Panc1 (cell line): ENCODE measurements at regions not wholly inside any gene's neighbourhood (a gene's known extent, or its start where the extent isn't known, plus 50 kb on each side); places are given as distances from the start of the nearest gene placed in this dataset.

Experiments
- ATAC-seq: fragments of 200-7000 bp; cut with Tn5 transposase; 2 replicates; pipeline ENCODE4 v1.9.1; 2020; ENCODE audit warnings: mild to moderate bottlenecking, moderate library complexity
- BruUV-seq: library from RNA; stranded (reverse); fragments of 400-500 nt; replicated peaks from 2 replicates; lab custom pipeline; 2021; lab: Mats Ljungman, UMichigan
- CTCF ChIA-PET: fragments of 300-600 bp; sonication (Branson Sonifier 250); formaldehyde crosslinking; loops from one replicate; lab custom pipeline; 2022; ENCODE audit warnings: antibody characterized with exemption; lab: Charles Lee
- POLR2A ChIA-PET: fragments of 300-600 bp; sonication (Branson Sonifier 250); formaldehyde crosslinking; loops from one replicate; lab custom pipeline; 2022; ENCODE audit warnings: antibody characterized with exemption; lab: Charles Lee
- DNase-seq: peaks from one replicate; pipeline ENCODE4 v3.0.0-alpha.2; 2010; ENCODE audit warnings: low read depth, low spot score
- H3K27ac ChIP-seq: 2 replicates; pipeline ENCODE4 v1.5.1; 2011; ENCODE audit warnings: mild to moderate bottlenecking, low read length, inconsistent platforms
- H3K27me3 ChIP-seq: fragments of 200-500 bp; sonication (Bioruptor generic); 2 replicates; pipeline ENCODE4 v1.6.0; 2014; ENCODE audit warnings: low read length, inconsistent platforms; ENCODE audit not compliant: control insufficient read depth, insufficient read depth
- H3K36me3 ChIP-seq: fragments of 200-500 bp; sonication (Bioruptor generic); 2 replicates; pipeline ENCODE4 v1.5.1; 2014; ENCODE audit warnings: inconsistent platforms, mild to moderate bottlenecking, low read length, moderate library complexity; ENCODE audit not compliant: control insufficient read depth, insufficient read depth
- H3K4me1 ChIP-seq: 2 replicates; pipeline ENCODE4 v1.5.1; 2011; ENCODE audit warnings: inconsistent platforms, mild to moderate bottlenecking, low read length, moderate library complexity; ENCODE audit not compliant: control insufficient read depth, insufficient read depth
- H3K4me3 ChIP-seq, 2 experiments: 2 replicates each; pipeline ENCODE4 v1.5.1; 2011 to 2012; ENCODE audit warnings: low read depth in 2 of 2, low read length in 2 of 2, mild to moderate bottlenecking in 2 of 2, inconsistent platforms in 1 of 2, moderate library complexity in 1 of 2
- H3K9me3 ChIP-seq: fragments of 200-500 bp; sonication (Bioruptor generic); 2 replicates; pipeline ENCODE4 v1.5.1; 2014; ENCODE audit warnings: low read depth, mild to moderate bottlenecking, inconsistent platforms, low read length, moderate library complexity; ENCODE audit not compliant: control insufficient read depth, insufficient read depth
- CTCF ChIP-seq: fragments of 450-650 bp; IDR thresholded peaks from 2 replicates; pipeline ENCODE4 v1.5.1; 2017; ENCODE audit warnings: mild to moderate bottlenecking
- POLR2AphosphoS5 ChIP-seq: IDR thresholded peaks from 2 replicates; pipeline ENCODE4 v1.6.1; 2012; ENCODE audit warnings: mild to moderate bottlenecking, low read depth, low read length, moderate library complexity
- REST ChIP-seq, 2 experiments: IDR thresholded peaks; 2 replicates each; pipeline ENCODE4 v1.6.1; 2011 to 2012; ENCODE audit warnings: low read depth in 2 of 2, control low read depth in 1 of 2, low read length in 1 of 2, mild to moderate bottlenecking in 1 of 2, moderate library complexity in 1 of 2; ENCODE audit not compliant: insufficient read depth in 1 of 2
- SIN3A ChIP-seq: IDR thresholded peaks from 2 replicates; pipeline ENCODE4 v1.6.1; 2012; ENCODE audit warnings: low read depth, mild to moderate bottlenecking, low read length, moderate library complexity, borderline replicate concordance; ENCODE audit not compliant: insufficient read depth
- TCF7L2 ChIP-seq: IDR thresholded peaks from 2 replicates; pipeline ENCODE4 v1.6.1; 2011; ENCODE audit warnings: mild to moderate bottlenecking, low read depth, low read length, inconsistent platforms
- in situ Hi-C: cut with HindIII; loops from 2 replicates; pipeline ENCODE4 v1.10.0; 2016; ENCODE audit warnings: low sequenced_read_pairs, low pct_unique_long_range_greater_than_20kb
- intact Hi-C: fragments of 100-400 bp; cut with micrococcal nuclease; formaldehyde crosslinking; loops from one replicate; pipeline ENCODE4 v1.10.0; 2022; ENCODE audit not compliant: unreplicated experiment

- no peaks in the 10 kb centered on the region for H3K36me3 ChIP-seq
- no TSS peak for BruUV-seq
- in situ Hi-C loops, result no loop called here
- DNase-seq (no peak), ATAC-seq (no peak)
- H3K4me1 ChIP-seq, result no peaks in the 10 kb centered on the region; the same call in 1 of the 2 replicates
- intact Hi-C loops, result no loop called here
- no peak for TF ChIP-seq TCF7L2
- no peak for TF ChIP-seq CTCF
- TF ChIP-seq REST (IDR thresholded peaks at IDR 0.05; ENCODE audit: insufficient read depth in 1 of 2, low read depth in 2 of 2, low read length in 1 of 2), result no peak
- no peaks in the 10 kb centered on the region for H3K9me3 ChIP-seq
- H3K27ac ChIP-seq, result no peak overlapping the region
- H3K27me3 ChIP-seq, result no peaks in the 10 kb centered on the region
- POLR2A ChIA-PET, result no interaction called here
- H3K4me3 ChIP-seq, result no peak overlapping the region
- CTCF ChIA-PET, result no interaction called here
These were observed 61.1 kb upstream of the RNF144B start for GRCh38 chr6:18326001-18326400.

GRCh38 chr6:18324706-18325042, 60.3 kb upstream of the DEK start:
- H3K4me3 ChIP-seq, result no peak overlapping the region
- ATAC-seq (no peak), DNase-seq (no peak)
- ChIA-PET CTCF (no interaction called here), POLR2A (no interaction called here)
- intact Hi-C loops (loop anchor here (1.0 kb wide), 1 partner anchor 179 kb away; no protein-coding TSS in a partner anchor), in situ Hi-C loops (no loop called here)
- H3K27ac ChIP-seq, result no peak overlapping the region
- no peaks in the 10 kb centered on the region for H3K9me3 ChIP-seq
- H3K27me3 ChIP-seq, result no peaks in the 10 kb centered on the region
- TF ChIP-seq CTCF, result no peak
- TF ChIP-seq REST (IDR thresholded peaks at IDR 0.05; ENCODE audit: insufficient read depth in 1 of 2, low read depth in 2 of 2, low read length in 1 of 2), result no peak
- no peak for TF ChIP-seq SIN3A
- no peak for TF ChIP-seq TCF7L2
- no peak for TF ChIP-seq POLR2AphosphoS5
- H3K36me3 ChIP-seq, result no peaks in the 10 kb centered on the region
- no peaks in the 10 kb centered on the region; the same call in 1 of the 2 replicates for H3K4me1 ChIP-seq
- no TSS peak for BruUV-seq
